HG02970 (cell line): ENCODE measurements at regions not wholly inside any gene's neighbourhood (a gene's known extent, or its start where the extent isn't known, plus 50 kb on each side); places are given as distances from the start of the nearest gene placed in this dataset.

ENCODE experiments used
- ATAC-seq: cut with Tn5 transposase; IDR thresholded peaks from one replicate; pipeline ENCODE4 v1.9.1; 2021; ENCODE audit warnings: mild to moderate bottlenecking, moderate library complexity, moderate number of reproducible peaks; ENCODE audit not compliant: unreplicated experiment, low FRiP score

DNA sequence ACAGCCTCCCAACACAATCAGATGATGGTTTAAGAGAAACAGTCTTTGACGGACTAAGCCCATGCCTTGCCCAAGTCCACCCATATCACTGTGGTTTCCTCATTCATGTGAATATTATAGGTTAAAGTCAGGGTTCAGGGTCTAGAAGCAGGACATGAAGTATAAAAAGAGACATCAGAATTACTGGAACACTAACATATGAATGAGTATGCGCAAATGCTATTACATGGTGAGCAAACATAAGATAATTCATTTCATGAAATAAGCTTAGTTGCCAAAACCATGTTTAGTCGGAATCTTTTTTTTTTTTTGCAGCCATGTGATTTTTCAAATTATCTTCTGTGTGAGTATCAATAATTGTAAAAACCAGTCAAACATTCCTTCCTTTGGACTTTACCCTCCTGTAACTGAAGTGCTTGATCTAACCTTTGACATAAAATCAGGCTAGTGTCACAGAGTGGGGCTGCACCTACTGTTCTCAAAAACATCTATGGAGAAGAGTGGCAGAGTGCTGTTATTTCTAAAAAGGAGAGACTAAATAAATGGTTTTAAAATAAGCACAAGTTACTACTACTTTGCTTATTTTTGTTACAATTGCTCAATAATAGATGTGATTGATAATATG lies 84.9 kb upstream of the NRIP1 start:
- no peak for ATAC-seq

DNA sequence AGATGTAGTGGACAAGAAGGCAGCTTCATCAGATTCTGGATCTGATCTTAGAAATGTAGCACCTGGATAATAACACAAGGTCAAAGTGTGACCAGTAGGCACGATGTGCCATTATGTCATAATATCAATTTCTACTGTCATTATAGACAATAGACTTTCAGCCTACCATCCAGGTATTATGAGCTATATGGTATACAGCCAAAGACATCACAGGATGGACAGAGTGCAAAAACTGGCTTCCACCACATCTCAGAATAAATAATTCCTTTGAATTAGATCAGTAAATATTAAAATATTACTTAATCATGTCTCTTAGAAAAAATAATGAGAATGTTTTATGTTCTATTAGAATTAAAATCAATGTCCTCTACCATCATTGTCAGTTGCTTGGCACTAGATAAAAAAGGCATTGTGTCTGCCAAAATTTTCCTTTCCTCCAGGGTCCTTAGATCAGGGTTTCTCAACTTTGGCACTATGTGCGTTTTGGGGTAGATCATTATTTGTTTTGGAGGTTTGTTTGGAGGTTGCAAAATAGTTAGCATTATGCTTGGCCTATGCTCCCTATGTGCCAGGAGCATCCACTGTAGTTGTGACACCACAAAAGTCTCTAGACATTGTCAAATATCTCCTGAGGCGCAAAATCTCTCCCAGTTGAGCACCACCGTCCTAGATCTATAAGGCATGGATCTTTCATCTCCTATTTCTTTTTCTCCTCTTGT lies 86.7 kb upstream of the NRIP1 start:
- no peak for ATAC-seq

DNA sequence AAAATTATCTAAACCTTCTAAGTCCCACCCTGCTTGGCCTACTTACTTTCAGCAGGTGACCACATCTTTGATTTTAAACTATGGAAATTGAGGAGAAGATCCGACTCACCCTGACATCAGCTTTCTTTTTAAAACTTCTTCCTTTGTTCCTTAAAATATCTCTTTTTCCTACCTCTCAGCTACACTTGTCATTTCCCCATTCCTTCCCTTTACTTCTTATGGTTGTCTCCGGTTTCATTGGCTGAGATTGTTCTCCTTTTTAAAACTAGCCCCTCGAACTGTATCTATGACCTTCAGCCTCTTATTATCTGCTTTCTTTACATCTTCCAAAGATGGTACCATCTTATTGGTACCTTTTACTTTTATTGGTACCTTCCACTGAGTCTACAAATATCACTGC lies 87.8 kb upstream of the NRIP1 start:
- ATAC-seq: no peak

DNA sequence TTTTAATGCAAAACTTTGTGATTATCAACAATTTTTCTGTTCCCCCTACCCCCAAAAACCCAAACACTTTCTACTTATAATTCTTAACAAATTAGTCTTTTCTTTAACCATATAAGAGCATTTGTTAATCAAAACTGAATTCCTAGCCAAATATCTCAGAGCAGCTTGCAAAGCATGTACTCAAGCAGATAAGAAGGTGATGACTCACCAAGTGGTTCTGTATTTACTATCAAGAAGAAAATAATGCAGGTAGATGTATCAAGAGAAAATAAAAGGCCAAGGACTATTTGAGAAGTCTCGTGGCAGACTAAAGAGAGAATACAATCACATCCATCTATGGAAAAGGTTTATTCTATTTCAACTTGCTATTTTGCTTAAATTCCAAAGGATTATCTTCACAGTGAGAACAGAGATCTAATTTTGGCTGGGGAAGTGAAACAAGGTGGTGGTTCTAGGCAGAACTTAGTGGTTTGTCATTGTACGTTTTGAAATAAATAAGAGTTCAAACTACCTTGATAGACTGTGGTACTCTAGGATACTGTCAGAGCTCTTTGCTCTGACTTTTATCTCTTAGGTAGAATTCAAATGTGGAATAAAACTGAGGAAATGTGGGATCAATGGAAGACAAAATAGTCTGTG lies 94.7 kb upstream of the NRIP1 start:
- no peak for ATAC-seq

DNA sequence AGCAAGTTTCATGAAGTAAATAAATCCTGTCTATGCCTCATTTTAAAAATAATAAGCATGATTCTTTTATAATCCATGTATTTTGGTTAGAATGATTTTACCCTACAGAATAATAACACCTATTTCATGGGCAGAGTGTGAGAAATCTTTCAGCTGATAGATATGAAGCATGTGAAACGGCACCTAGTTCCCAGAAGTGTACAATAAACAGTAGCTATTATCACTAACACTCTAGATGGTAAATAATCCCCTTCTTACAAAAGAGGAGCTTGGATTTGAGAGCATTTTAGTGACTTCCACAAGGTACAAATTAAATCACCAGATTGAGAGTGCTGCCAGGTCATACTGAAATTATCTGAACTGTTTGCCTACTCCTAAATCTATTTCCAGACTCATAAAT lies 95.3 kb upstream of the NRIP1 start:
- no peak for ATAC-seq

DNA sequence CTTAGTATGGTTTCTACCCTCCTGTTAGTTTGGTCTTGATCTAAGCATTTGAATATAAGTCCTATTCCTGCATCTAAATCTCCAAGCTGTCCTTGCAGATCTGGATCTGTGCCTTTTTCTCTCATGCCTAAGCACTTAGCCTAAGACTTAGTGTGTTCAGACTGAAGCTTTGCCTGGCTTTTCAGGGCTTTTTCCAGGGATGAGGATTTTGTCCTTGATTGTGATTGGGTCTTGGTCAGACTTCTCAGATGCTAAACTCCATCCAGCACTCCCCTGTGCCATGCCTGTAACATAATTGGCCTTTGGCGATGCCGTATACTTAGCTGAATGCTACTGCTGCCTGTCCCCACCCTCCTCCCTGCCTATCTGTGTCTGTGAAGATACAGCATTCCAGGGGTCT lies 98.1 kb upstream of the NRIP1 start:
- ATAC-seq: no peak

DNA sequence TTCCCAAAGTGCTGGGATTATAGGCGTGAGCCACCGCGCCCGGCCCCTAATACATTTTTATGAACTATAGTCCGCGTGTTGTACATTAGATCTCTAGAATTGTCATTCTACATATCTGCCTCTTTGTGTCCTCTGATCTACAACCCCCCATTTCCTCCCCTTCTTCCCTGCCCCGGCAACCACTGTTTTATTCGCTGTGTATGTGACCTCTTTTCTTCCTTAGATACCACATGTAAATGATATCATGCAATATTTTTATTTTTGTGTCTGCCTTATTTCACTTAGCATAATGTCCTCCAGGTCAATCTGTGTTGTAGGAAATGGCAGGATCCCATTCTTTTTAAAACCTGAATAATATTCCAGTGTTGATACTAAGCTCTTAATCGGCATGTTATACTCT lies 99.5 kb upstream of the NRIP1 start:
- ATAC-seq: no peak

DNA sequence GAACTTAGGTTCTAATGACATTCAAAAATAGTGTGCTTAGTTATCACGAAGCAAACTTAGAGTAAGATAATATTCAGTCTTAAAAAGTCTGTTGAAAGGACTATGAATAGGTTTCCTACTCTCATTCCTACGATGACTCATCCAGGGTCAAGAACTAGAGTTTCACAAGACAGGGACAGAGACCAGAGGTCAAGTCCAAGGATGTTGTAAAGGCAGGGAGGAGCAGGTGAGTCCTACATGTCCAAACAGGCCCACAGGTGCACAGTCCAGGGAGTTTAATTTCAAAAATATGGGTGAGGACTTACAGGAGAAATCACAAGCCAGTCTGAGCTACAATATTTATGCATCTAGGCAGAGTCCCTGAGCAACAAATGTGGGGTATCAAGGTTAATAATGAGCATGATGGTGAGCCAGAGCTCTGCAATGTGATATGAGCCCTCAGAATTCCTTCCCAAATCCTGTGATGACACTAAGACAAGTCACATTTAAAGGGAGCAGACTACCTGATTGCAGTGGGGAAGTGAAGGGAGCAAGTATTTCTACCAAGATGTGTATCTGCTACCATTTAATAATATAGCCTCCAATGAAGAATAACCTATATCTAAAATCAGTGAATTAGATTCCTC lies 100.0 kb upstream of the NRIP1 start:
- no peak for ATAC-seq

DNA sequence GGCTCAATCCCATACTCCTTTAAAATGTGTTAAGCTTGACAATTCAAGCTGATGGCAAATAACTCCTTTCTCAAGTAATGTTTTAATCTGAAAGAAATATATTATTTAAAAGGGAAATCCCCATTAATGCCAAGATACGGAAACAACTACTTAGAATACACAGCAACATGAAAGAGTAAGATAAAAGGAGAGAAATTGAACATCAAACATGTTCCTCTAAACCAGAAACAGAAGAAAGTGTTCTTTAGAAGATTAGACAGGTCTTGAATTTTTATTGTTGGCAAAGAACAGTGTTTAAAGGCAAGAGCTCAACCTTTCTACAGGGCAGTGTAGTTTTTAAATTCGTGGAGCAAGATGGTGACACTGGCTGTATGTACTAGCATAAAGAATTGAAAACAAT lies 105.8 kb upstream of the NRIP1 start:
- ATAC-seq: no peak

DNA sequence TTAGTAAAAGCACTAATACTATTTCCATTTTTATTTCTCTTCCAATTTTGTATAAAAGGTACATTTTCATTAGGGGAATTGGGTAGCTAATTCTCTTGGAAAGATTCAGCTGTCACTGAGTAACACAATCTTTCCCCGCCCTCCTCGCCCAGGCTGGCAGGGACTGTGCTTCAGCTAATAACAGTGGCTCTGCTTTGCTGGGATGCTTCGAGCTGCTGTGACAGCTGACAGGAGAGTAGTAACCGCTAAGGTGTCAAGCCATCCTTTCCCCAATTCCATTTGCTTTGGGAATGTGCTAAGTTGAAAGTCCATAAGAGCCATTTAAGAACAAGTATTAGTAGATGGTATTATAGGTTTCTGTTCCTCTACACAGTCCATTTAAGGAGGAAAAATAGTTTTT lies 106.7 kb upstream of the NRIP1 start:
- ATAC-seq: no peak

DNA sequence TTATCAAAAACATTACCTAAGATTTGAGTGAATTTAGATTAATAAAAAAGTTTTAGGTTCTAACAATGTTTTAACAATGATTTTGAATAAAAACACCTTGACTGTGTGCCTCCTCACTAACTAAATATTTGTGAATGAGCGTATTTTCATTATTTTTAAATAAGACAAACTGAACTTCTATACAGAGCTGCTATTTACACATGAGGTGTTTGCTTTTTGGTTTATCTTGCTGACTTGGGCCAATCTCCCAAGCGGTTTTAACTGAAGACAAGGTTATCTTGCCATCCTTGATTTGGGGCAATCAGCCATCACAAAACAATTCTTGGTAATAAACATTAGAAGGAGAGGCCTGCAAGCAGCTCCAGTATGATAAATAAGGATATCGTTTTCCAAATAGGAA lies 108.2 kb upstream of the NRIP1 start:
- no peak for ATAC-seq

DNA sequence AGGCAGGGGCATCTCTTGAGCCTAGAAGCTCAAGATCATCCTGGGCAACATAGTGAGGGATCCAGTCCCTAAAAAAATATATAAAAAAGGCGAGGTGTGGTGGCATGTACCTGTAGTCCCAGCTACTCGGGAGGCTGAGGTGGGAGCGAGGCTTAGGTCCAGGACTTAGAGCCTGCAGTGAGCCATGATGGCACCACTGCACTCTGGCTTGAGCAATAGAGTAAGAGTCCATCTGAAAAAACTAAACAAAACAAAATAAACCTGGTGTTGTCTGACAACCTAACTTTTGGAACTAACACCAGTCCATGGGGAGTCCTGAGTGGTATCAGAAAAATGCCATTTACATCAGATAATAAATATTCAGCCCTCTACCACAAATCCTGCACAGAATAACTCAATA lies 110.1 kb upstream of the NRIP1 start:
- ATAC-seq: no peak

DNA sequence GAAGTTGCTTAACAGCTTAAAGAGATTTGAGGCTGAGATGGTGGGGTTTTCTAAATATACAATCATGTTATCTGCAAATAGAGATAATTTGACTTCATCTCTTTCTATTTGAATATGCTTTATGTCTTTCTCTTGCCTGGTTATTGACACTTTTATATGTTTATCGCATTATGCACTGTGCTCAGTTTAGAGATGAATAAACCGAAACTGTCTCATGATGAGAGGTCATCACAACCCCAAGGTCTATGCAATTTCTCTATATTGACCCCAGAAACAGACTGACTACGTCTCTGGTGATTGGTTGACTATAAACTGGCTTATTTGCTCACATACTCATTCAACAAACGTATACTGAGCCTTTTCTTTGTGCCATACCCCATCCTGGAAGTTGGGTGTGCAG lies 117.9 kb upstream of the NRIP1 start:
- no peak for ATAC-seq

DNA sequence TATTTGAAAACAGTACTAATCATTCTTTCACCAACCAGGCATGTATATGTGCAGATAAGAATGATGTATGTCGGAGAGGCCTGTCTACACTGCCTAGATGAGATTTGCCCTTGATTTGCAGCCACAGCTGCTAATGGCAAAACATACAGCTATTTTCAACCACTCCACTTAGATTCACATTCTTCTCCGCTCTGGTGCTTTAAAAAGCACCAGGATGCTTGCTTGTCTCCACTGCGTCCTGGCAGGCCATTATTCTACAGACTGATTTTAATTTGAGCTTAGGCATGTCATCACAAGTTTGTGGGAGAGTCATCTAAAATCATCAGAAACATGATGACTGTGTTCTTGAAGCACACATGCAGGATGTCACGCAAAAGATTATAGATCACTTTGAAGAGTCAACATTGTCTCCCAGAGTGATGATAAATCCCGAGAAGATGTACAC lies 119.0 kb upstream of the NRIP1 start:
- ATAC-seq: no peak

DNA sequence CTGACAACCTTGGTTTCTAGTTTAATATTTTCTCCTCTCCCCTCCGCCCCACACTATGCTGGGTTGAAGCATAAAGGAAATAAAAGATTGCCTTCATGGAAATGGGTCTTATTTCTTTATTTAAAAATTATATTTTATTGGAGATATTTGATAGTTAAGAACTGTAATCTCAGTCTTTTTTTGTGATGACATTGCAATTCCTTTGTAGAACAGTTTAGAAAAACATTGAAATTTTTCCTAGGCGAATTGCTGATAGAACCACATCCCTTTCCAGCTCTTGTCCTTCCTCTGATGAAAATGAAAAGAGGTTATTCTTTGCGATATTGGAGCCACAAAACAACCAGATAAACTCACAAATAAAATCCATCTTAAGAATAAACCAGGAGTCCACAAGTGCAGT lies 125.6 kb upstream of the NRIP1 start:
- ATAC-seq: no peak

DNA sequence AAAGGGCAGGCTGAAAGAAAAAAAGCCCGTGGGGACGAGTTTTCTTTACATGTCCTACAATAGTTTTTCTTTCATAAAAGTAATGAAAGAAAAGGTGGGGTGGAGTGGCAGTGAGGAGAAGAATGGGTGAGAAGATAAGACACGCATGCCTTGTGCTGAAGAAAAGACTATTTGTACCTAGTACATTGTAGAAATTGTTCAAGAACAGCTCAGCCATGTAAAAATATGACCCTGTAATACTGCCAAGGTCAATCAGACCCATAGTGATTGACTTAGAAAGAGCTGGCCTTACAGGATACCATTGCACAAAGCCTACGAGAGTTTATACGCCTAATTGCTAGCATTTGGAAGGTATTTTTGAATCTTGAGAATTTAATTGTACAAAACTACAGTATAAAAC lies 126.0 kb upstream of the NRIP1 start:
- ATAC-seq: no peak

DNA sequence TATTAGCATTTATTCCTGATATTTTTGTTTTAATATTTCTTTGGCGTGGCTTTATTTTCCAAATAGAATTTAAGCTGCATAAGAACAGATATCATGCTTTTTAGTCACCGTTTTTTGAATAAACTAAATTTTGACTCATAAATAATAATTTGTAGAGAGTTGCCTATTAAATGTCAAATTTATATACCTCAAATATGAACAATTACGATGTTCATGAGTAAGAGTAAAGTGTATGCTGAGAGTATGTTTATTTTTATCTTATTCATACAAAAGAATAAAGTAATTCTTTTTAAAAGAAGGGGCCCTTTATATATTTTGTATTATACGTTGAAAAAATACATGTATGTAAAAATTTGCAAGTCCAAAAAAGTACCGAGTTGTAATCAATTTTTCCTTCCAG lies 126.5 kb upstream of the NRIP1 start:
- no peak for ATAC-seq

DNA sequence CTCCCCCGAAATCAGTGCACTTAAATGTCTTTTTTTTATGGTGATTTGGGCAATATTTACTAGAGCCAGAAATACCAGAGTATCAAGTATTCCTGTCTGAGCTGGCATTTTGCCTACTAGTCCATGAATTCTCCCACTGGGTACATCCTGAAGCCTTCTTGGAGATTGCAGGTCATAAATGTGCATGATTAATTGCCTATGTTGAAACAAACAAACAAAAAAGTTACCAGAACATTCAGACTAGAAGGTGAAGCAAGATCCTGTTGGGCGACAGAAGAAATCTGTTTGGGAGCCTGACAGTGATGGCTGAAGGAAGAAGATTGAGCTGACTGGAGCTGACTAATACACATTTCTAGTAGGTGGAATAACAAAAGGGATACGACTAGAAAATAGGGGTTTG lies 127.4 kb upstream of the NRIP1 start:
- no peak for ATAC-seq

DNA sequence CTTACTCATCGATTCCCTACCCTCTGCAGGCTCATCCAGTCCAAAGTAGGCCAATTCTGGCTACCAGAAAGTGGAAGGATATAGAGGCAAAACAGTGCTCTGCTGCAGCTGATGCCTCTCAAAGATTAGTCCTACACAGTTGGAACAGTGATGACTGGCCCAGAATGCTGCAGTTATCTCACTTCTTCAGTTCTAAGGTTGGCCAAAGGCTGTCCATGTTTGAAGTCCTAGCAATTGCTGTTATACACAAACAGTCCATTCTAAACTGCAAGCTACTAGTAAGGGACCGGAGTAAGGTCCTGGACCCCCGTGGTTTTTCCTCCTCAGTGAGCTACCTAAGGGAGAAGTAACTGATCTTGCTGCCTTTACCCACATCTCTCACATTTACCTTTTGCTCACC lies 129.1 kb upstream of the NRIP1 start:
- ATAC-seq: no peak

DNA sequence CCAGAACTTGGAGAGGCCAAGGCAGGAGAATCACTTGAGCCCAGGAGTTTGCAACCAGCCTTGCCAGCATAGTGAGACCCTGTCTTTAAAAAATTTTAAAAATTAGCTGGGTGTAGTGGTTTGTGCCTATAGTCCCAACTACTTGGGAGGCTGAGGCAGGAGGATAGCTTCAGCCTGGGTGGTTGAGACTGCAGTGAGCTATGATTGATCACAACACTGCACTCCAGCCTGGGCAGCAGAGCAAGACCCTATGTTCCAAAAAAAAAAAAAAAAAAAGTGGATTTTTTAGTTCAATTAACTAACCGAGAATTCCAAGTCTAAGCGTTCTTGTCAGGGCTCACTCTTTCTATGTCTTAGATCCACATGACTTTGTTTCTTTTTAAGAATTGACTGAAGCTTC lies 130.3 kb upstream of the NRIP1 start:
- ATAC-seq: no peak

DNA sequence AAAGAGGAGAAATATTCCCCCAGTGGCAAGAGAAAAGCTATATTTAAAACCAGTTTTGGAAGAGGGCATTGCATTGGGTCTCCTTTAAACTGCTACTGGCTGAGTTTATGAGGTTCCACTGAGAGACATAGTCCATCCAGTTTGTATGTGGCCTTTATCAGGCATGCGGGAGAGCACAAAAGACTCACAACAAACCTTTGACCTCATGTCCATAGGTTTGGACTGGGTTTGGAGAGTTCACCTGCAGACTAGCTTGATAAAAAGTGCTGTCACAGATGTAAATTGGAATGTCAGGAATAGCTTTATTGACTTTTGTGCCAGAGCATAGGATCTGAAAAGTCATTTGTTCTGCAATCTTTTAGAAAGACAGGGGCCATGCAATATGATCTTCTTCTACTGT lies 131.0 kb upstream of the NRIP1 start:
- ATAC-seq: no peak

DNA sequence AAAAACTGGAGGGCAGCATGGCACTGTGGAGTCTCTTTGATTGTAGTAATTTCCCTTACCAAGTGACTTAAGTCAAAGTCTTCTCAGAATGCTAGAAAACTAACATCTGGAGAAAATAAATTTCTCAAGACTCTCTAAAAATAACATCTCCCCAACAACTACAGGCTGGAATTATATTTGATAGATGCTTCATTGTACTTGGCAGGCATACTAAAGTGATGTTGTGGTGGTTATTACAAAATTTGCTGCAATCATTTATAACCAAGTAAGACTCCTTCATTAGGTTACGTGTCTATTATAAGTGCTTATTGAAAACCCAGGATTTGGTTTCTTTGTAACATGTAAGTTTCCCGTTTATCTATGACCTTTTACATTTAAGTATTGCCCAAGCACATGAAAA lies 132.9 kb upstream of the NRIP1 start:
- no peak for ATAC-seq
